ENCODE measurements at regions not wholly inside any gene's neighbourhood (a gene's known extent, or its start where the extent isn't known, plus 50 kb on each side); places are given as distances from the start of the nearest gene placed in this dataset.

DNA sequence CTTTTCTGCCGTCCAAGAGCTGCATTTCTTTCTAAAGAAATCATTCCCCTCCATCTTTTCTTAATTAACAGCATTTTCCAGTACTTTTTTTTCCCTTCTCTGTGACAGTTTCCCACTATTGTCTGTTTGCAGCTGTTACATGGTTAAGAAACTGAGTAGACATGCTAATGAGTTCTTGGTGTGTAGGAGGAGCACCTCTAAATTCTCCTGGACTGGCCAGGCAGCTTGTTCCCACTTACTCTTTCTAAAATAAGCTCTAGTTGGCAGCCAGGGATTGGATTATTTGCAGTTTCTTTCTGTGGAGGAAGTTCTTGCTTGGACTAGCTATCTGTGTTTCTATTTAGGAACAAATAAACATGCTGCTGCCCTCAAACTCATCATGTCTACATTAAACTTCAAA, 235.1 kb upstream of the GAP43 start:
- TF ChIP-seq NFATC3 (CRISPR knock-in tag; IDR thresholded peaks at IDR 0.05) (no peak), POLR2A (IDR thresholded peaks at IDR 0.05; ENCODE audit: insufficient read depth in 1 of 2, low read depth in 2 of 2, low read length in 2 of 2) (no peak), FOXP1 (IDR thresholded peaks at IDR 0.05) (no peak), FOXP1 (CRISPR knock-in tag; IDR thresholded peaks at IDR 0.05) (no peak), NCOR1 (IDR thresholded peaks at IDR 0.05; ENCODE audit: borderline replicate concordance, low read length) (no peak), CAMTA2 (CRISPR knock-in tag; IDR thresholded peaks at IDR 0.05; ENCODE audit: borderline replicate concordance) (no peak), SYNCRIP (IDR thresholded peaks at IDR 0.05; ENCODE audit: insufficient read depth, low read depth, low read length) (no peak), MYC (CRISPR knock-in tag; IDR thresholded peaks at IDR 0.05; ENCODE audit: borderline replicate concordance) (no peak)
- TF ChIP-seq, protein P1, sequence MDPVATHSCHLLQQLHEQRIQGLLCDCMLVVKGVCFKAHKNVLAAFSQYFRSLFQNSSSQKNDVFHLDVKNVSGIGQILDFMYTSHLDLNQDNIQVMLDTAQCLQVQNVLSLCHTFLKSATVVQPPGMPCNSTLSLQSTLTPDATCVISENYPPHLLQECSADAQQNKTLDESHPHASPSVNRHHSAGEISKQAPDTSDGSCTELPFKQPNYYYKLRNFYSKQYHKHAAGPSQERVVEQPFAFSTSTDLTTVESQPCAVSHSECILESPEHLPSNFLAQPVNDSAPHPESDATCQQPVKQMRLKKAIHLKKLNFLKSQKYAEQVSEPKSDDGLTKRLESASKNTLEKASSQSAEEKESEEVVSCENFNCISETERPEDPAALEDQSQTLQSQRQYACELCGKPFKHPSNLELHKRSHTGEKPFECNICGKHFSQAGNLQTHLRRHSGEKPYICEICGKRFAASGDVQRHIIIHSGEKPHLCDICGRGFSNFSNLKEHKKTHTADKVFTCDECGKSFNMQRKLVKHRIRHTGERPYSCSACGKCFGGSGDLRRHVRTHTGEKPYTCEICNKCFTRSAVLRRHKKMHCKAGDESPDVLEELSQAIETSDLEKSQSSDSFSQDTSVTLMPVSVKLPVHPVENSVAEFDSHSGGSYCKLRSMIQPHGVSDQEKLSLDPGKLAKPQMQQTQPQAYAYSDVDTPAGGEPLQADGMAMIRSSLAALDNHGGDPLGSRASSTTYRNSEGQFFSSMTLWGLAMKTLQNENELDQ (CRISPR knock-in tag; IDR thresholded peaks at IDR 0.05; ENCODE audit: borderline replicate concordance): no peak

All from HepG2 (cell line).